GM18873 (cell line): ENCODE measurements at regions not wholly inside any gene's neighbourhood (a gene's known extent, or its start where the extent isn't known, plus 50 kb on each side); places are given as distances from the start of the nearest gene placed in this dataset.
A peak's percentile ranks its signal among the peaks of the same experiment; 100 is the strongest.

ENCODE experiments used
- ATAC-seq: cut with Tn5 transposase; IDR thresholded peaks from one replicate; pipeline ENCODE4 v1.9.1; 2021; ENCODE audit warnings: mild to moderate bottlenecking, moderate library complexity, moderate number of reproducible peaks; ENCODE audit not compliant: unreplicated experiment, low FRiP score

GRCh38 chr15:77541421-77542181 is 91.1 kb downstream of the LINGO1 start:
- no peak for ATAC-seq

- ATAC-seq, result no peak
Measured at GRCh38 chr15:77540312-77541060, 92.2 kb downstream of the LINGO1 start.

- no peak for ATAC-seq
Measured at GRCh38 chr15:77538793-77539497, 93.8 kb downstream of the LINGO1 start.

GRCh38 chr15:77538027-77538451 is 94.7 kb downstream of the LINGO1 start:
- ATAC-seq, result peak; percentile 68

GRCh38 chr15:77537006-77537405 is 95.7 kb downstream of the LINGO1 start:
- no peak for ATAC-seq

- no peak for ATAC-seq
Measured at GRCh38 chr15:77535845-77536244, 96.9 kb downstream of the LINGO1 start.
